ENCODE measurements at regions not wholly inside any gene's neighbourhood (a gene's known extent, or its start where the extent isn't known, plus 50 kb on each side); places are given as distances from the start of the nearest gene placed in this dataset.

- DNase-seq (ENCODE audit: extremely low read depth in 1 of 4, low spot score in 3 of 4) (no peak), ATAC-seq (no peak), FAIRE-seq (no peak)
- Histone ChIP-seq H3K9me1 (ENCODE audit: control insufficient read depth, insufficient read depth, low read length) (no peaks in the 10 kb centered on the region), H3K4me1 (replicated peaks in 1 of 2; ENCODE audit: control insufficient read depth in 2 of 2, insufficient read depth in 2 of 2, low read length in 2 of 2) (no peaks in the 10 kb centered on the region), H3K9me3 (replicated peaks; ENCODE audit: control insufficient read depth, insufficient read depth, low read depth, low read length) (no peaks in the 10 kb centered on the region), H2AFZ (ENCODE audit: low read depth, low read length) (no peak overlapping the region), H3K27me3 (ENCODE audit: control insufficient read depth in 2 of 2, insufficient read depth in 2 of 2, low read length in 2 of 2) (peaks cover 0 to 9% of the 10 kb centered on the region in 2 experiments; a peak in 2 of 5 replicates), H3K36me3 (ENCODE audit: control insufficient read depth, insufficient read depth, low read length) (no peaks in the 10 kb centered on the region), H3K4me2 (ENCODE audit: insufficient read depth, low read length) (no peak overlapping the region), H3K27ac (ENCODE audit: extremely low read depth, low read depth, low read length) (no peak overlapping the region), H3K4me3 (no peak overlapping the region), H3K79me2 (ENCODE audit: control insufficient read depth, insufficient read depth, low read length) (no peaks in the 10 kb centered on the region), H3K9ac (ENCODE audit: insufficient read depth in 1 of 2, low read depth in 2 of 2, low read length in 2 of 2) (no peak overlapping the region), H4K20me1 (replicated peaks; ENCODE audit: control insufficient read depth, insufficient read depth, low read length) (peaks cover 4% of the 10 kb centered on the region; the same call in 1 of the 2 replicates)
- BruUV-seq (replicated peaks), result no TSS peak
- in situ Hi-C loops (cut with MboI), result no loop called here
- ChIA-PET POLR2A (no interaction called here), CTCF (ENCODE audit: low intra/inter-chr PET ratio) (no interaction called here)
- 0% methylated on average over 3 of the region's 3 CpGs for WGBS (ENCODE audit: insufficient coverage, low coverage, missing lambda C conversion rate)
- TF ChIP-seq, protein P1, sequence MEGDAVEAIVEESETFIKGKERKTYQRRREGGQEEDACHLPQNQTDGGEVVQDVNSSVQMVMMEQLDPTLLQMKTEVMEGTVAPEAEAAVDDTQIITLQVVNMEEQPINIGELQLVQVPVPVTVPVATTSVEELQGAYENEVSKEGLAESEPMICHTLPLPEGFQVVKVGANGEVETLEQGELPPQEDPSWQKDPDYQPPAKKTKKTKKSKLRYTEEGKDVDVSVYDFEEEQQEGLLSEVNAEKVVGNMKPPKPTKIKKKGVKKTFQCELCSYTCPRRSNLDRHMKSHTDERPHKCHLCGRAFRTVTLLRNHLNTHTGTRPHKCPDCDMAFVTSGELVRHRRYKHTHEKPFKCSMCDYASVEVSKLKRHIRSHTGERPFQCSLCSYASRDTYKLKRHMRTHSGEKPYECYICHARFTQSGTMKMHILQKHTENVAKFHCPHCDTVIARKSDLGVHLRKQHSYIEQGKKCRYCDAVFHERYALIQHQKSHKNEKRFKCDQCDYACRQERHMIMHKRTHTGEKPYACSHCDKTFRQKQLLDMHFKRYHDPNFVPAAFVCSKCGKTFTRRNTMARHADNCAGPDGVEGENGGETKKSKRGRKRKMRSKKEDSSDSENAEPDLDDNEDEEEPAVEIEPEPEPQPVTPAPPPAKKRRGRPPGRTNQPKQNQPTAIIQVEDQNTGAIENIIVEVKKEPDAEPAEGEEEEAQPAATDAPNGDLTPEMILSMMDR (IDR thresholded peaks at IDR 0.05 in 2 of 3, conservative IDR thresholded peaks at IDR 0.05 in 1 of 3; ENCODE audit: insufficient read depth in 2 of 3, low read depth in 1 of 3, low read length in 3 of 3), result no peak
- TF ChIP-seq DMBX1 (CRISPR knock-in tag; IDR thresholded peaks at IDR 0.05; ENCODE audit: borderline replicate concordance) (no peak), RBBP5 (IDR thresholded peaks at IDR 0.05; ENCODE audit: borderline replicate concordance, insufficient read depth, low read length, poor library complexity, severe bottlenecking) (no peak), HLTF (IDR thresholded peaks at IDR 0.05) (no peak), ETV6 (IDR thresholded peaks at IDR 0.05; ENCODE audit: borderline replicate concordance in 1 of 2, low read depth in 2 of 2, low read length in 1 of 2) (no peak), ETV6 (CRISPR knock-in tag; IDR thresholded peaks at IDR 0.05; ENCODE audit: borderline replicate concordance) (no peak), ADNP (tag; IDR thresholded peaks at IDR 0.05) (no peak)
- TF ChIP-seq, protein P2, sequence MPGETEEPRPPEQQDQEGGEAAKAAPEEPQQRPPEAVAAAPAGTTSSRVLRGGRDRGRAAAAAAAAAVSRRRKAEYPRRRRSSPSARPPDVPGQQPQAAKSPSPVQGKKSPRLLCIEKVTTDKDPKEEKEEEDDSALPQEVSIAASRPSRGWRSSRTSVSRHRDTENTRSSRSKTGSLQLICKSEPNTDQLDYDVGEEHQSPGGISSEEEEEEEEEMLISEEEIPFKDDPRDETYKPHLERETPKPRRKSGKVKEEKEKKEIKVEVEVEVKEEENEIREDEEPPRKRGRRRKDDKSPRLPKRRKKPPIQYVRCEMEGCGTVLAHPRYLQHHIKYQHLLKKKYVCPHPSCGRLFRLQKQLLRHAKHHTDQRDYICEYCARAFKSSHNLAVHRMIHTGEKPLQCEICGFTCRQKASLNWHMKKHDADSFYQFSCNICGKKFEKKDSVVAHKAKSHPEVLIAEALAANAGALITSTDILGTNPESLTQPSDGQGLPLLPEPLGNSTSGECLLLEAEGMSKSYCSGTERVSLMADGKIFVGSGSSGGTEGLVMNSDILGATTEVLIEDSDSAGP (CRISPR knock-in tag; IDR thresholded peaks at IDR 0.05), result no peak
- TF ChIP-seq, protein P3, sequence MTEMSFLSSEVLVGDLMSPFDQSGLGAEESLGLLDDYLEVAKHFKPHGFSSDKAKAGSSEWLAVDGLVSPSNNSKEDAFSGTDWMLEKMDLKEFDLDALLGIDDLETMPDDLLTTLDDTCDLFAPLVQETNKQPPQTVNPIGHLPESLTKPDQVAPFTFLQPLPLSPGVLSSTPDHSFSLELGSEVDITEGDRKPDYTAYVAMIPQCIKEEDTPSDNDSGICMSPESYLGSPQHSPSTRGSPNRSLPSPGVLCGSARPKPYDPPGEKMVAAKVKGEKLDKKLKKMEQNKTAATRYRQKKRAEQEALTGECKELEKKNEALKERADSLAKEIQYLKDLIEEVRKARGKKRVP (CRISPR knock-in tag; IDR thresholded peaks at IDR 0.05), result no peak
- intact Hi-C loops (cut with micrococcal nuclease), result no loop called here
Measured at GRCh38 chr11:119829402-119829801, 100.4 kb upstream of the NECTIN1 start.

Measured in K562 (cell line).